H1 (cell line): ENCODE measurements at regions not wholly inside any gene's neighbourhood (a gene's known extent, or its start where the extent isn't known, plus 50 kb on each side); places are given as distances from the start of the nearest gene placed in this dataset.

Experiments used
- CTCF ChIA-PET: fragments of 300-600 bp; sonication (Branson Sonifier 250); formaldehyde crosslinking; loops from one replicate; lab custom pipeline; 2021; ENCODE audit not compliant: partially characterized antibody; lab: Charles Lee
- POLR2A ChIA-PET: fragments of 300-600 bp; sonication (Branson Sonifier 250); formaldehyde crosslinking; loops from one replicate; lab custom pipeline; 2021; ENCODE audit warnings: inconsistent platforms; ENCODE audit not compliant: partially characterized antibody; lab: Charles Lee
- DNase-seq, 2 experiments: peaks; one replicate each; pipeline versions ENCODE4 v3.0.0 to v3.0.0-alpha.2; 2010 to 2022; ENCODE audit warnings: low spot score in 2 of 2, low read depth in 1 of 2, mixed read lengths in 1 of 2
- FAIRE-seq: peaks from 2 replicates; lab custom pipeline; 2011; peaks lifted over from hg19 to GRCh38; lab: Jason Lieb, UNC
- H2AFZ ChIP-seq: 2 replicates; pipeline ENCODE4 v1.8.1; 2012; ENCODE audit warnings: low read length, inconsistent platforms
- H2AK5ac ChIP-seq: 2 replicates; pipeline ENCODE4 v1.6.1; 2013; ENCODE audit warnings: low read depth, low read length
- H2BK120ac ChIP-seq: replicated peaks from 2 replicates; pipeline ENCODE3; 2013; ENCODE audit warnings: low read depth, low read length, inconsistent platforms
- H2BK12ac ChIP-seq: 2 replicates; pipeline ENCODE4 v1.6.1; 2013; ENCODE audit warnings: low read depth, low read length
- H2BK15ac ChIP-seq: 2 replicates; pipeline ENCODE4 v1.6.1; 2013; ENCODE audit warnings: low read length
- H2BK20ac ChIP-seq: 2 replicates; pipeline ENCODE4 v1.6.1; 2013; ENCODE audit warnings: low read length
- H2BK5ac ChIP-seq: 2 replicates; pipeline ENCODE4 v1.6.1; 2013; ENCODE audit warnings: low read depth, low read length
- H3K14ac ChIP-seq: 2 replicates; pipeline ENCODE4 v1.6.1; 2013; ENCODE audit warnings: inconsistent platforms; ENCODE audit not compliant: insufficient read length
- H3K18ac ChIP-seq: 2 replicates; pipeline ENCODE4 v1.6.1; 2013; ENCODE audit warnings: low read length; ENCODE audit errors: extremely low read depth
- H3K23ac ChIP-seq: 2 replicates; pipeline ENCODE4 v1.6.1; 2013; ENCODE audit warnings: inconsistent platforms; ENCODE audit not compliant: insufficient read length
- H3K23me2 ChIP-seq: 2 replicates; pipeline ENCODE4 v1.6.1; 2013; ENCODE audit warnings: low read depth, low read length
- H3K27ac ChIP-seq: 2 replicates; pipeline ENCODE4 v1.6.1; 2011; ENCODE audit warnings: low read depth, low read length, inconsistent platforms
- H3K27me3 ChIP-seq, 4 experiments: replicated peaks in 1 of 4; 1 replicate in 1 of 4; 2 replicates in 3 of 4; pipeline versions ENCODE4 v1.6.1 to v1.8.1; 2011 to 2013; ENCODE audit warnings: low read length in 3 of 4, mild to moderate bottlenecking in 3 of 4, inconsistent platforms in 2 of 4, mixed read lengths in 2 of 4, moderate library complexity in 1 of 4; ENCODE audit not compliant: control insufficient read depth in 3 of 4, insufficient read depth in 3 of 4; ENCODE audit errors: extremely low read depth in 1 of 4
- H3K36me3 ChIP-seq, 4 experiments: 2 replicates each; pipeline versions ENCODE4 v1.6.1 to v1.8.1; 2011 to 2013; ENCODE audit warnings: mild to moderate bottlenecking in 4 of 4, low read length in 3 of 4, moderate library complexity in 2 of 4, control low read depth in 1 of 4, inconsistent platforms in 1 of 4; ENCODE audit not compliant: insufficient read depth in 4 of 4, control insufficient read depth in 2 of 4
- H3K4ac ChIP-seq: replicated peaks from 2 replicates; pipeline ENCODE3; 2013; ENCODE audit warnings: low read length, low read depth, mixed read lengths, inconsistent platforms; ENCODE audit not compliant: insufficient read length
- H3K4me1 ChIP-seq, 4 experiments: replicated peaks in 1 of 4; 1 replicate in 1 of 4; 2 replicates in 3 of 4; pipeline versions ENCODE4 v1.6.1 to v1.8.1; 2011 to 2013; ENCODE audit warnings: low read length in 3 of 4, inconsistent platforms in 2 of 4, mixed read lengths in 1 of 4; ENCODE audit not compliant: insufficient read depth in 4 of 4, control insufficient read depth in 3 of 4
- H3K4me2 ChIP-seq, 2 experiments: 2 replicates each; pipeline versions ENCODE4 v1.6.1 to v1.8.1; 2011 to 2013; ENCODE audit warnings: low read depth in 2 of 2, low read length in 2 of 2, control low read depth in 1 of 2, inconsistent platforms in 1 of 2, mild to moderate bottlenecking in 1 of 2; ENCODE audit not compliant: insufficient read depth in 1 of 2
- H3K4me3 ChIP-seq, 4 experiments: fragments of 200-600, 300-600 bp in 1 of 4; sonication (generic), shearing (Covaris generic), sonication (Bioruptor Twin) in 1 of 4; 2 replicates each; pipeline versions ENCODE4 v1.5.1 to v1.8.1; 2011 to 2016; ENCODE audit warnings: low read length in 4 of 4, low read depth in 3 of 4, control low read depth in 2 of 4, inconsistent platforms in 2 of 4, mild to moderate bottlenecking in 2 of 4, mixed read lengths in 1 of 4, moderate library complexity in 1 of 4; ENCODE audit not compliant: insufficient read depth in 2 of 4; ENCODE audit errors: extremely low read depth in 1 of 4
- H3K56ac ChIP-seq: replicated peaks from 2 replicates; pipeline ENCODE3; 2013; ENCODE audit warnings: low read depth, mild to moderate bottlenecking, mixed read lengths, low read length, inconsistent platforms; ENCODE audit not compliant: insufficient read length
- H3K79me1 ChIP-seq: 2 replicates; pipeline ENCODE4 v1.6.1; 2013; ENCODE audit warnings: low read depth, low read length, control low read depth
- H3K79me2 ChIP-seq, 2 experiments: 2 replicates each; pipeline versions ENCODE4 v1.6.1 to v1.8.1; 2012 to 2013; ENCODE audit warnings: low read length in 2 of 2, mild to moderate bottlenecking in 2 of 2, inconsistent platforms in 1 of 2; ENCODE audit not compliant: insufficient read depth in 2 of 2, control insufficient read depth in 1 of 2
- H3K9ac ChIP-seq, 4 experiments: replicated peaks in 1 of 4; 1 replicate in 1 of 4; 2 replicates in 3 of 4; pipeline versions ENCODE4 v1.6.1 to v1.8.1; 2011 to 2013; ENCODE audit warnings: low read depth in 3 of 4, low read length in 3 of 4, control low read depth in 2 of 4, mild to moderate bottlenecking in 2 of 4, moderate library complexity in 2 of 4, inconsistent platforms in 1 of 4; ENCODE audit errors: extremely low read depth in 1 of 4
- H3K9me3 ChIP-seq, 2 experiments: 2 replicates each; pipeline versions ENCODE4 v1.6.1 to v1.8.1; 2012 to 2013; ENCODE audit warnings: mild to moderate bottlenecking in 2 of 2, moderate library complexity in 2 of 2, control low read depth in 1 of 2, inconsistent platforms in 1 of 2, low read depth in 1 of 2, low read length in 1 of 2, mixed read lengths in 1 of 2; ENCODE audit not compliant: insufficient read depth in 2 of 2
- H4K20me1 ChIP-seq, 2 experiments: replicated peaks in 1 of 2; 2 replicates each; pipeline versions ENCODE3 to v1.8.1; 2011 to 2013; ENCODE audit warnings: inconsistent platforms in 2 of 2, low read length in 2 of 2, mild to moderate bottlenecking in 1 of 2; ENCODE audit not compliant: insufficient read depth in 2 of 2, control insufficient read depth in 1 of 2
- H4K5ac ChIP-seq: 2 replicates; pipeline ENCODE4 v1.6.1; 2013; ENCODE audit warnings: low read length, low read depth, mixed read lengths, inconsistent platforms; ENCODE audit not compliant: insufficient read length
- H4K8ac ChIP-seq: 2 replicates; pipeline ENCODE4 v1.8.0; 2013; ENCODE audit warnings: mild to moderate bottlenecking, moderate library complexity, low read length, inconsistent platforms; ENCODE audit not compliant: insufficient read depth; ENCODE audit errors: extremely low read depth
- H4K91ac ChIP-seq: replicated peaks from 2 replicates; pipeline ENCODE3; 2013; ENCODE audit warnings: low read length, mixed read lengths, inconsistent platforms; ENCODE audit not compliant: insufficient read length
- CHD2 ChIP-seq: IDR thresholded peaks from 2 replicates; pipeline ENCODE4 v1.6.1; 2012; ENCODE audit warnings: low read length, improper control_type of control experiment
- HDAC2 ChIP-seq, 2 experiments: fragments of 300-600 bp in 1 of 2; sonication (generic) in 1 of 2; IDR thresholded peaks; 2 replicates each; pipeline ENCODE4 v1.6.1; 2011 to 2012; ENCODE audit warnings: low read depth in 2 of 2, low read length in 2 of 2, mild to moderate bottlenecking in 2 of 2, moderate library complexity in 2 of 2, borderline replicate concordance in 1 of 2, inconsistent platforms in 1 of 2
- JUND ChIP-seq: IDR thresholded peaks from 2 replicates; pipeline ENCODE4 v1.6.1; 2011; ENCODE audit warnings: mild to moderate bottlenecking, improper control_type of control experiment, low read length
- PHF8 ChIP-seq: fragments of 200-600 bp; sonication (generic); conservative IDR thresholded peaks from 2 replicates; pipeline ENCODE4 v1.7.1; 2012; ENCODE audit warnings: low read depth, mild to moderate bottlenecking, inconsistent platforms, low read length, moderate library complexity
- POLR2A ChIP-seq, 2 experiments: IDR thresholded peaks; 1 replicate in 1 of 2; 2 replicates in 1 of 2; pipeline ENCODE4 v1.6.1; 2011; ENCODE audit warnings: low read depth in 2 of 2, low read length in 2 of 2, mild to moderate bottlenecking in 2 of 2; ENCODE audit errors: control extremely low read depth in 1 of 2
- POLR2AphosphoS5 ChIP-seq: IDR thresholded peaks from 2 replicates; pipeline ENCODE4 v1.6.1; 2011; ENCODE audit warnings: low read depth, low read length
- TEAD4 ChIP-seq: IDR thresholded peaks from 2 replicates; pipeline ENCODE4 v1.6.1; 2012; ENCODE audit warnings: low read depth, low read length, inconsistent platforms, mixed read lengths
- ZNF274 ChIP-seq: IDR thresholded peaks from 2 replicates; pipeline ENCODE4 v1.7.0; 2012; ENCODE audit warnings: low read length, borderline replicate concordance; ENCODE audit errors: extremely low read depth
- WGBS, 2 experiments: shearing (Covaris generic) in 1 of 2; methylation state at CpG; one replicate each; pipeline versions ENCODE4 v1.1.6 to v1.1.7; 2013 to 2015; ENCODE audit warnings: low lambda C conversion rate in 2 of 2, mixed read lengths in 2 of 2, inconsistent platforms in 1 of 2, low coverage in 1 of 2, missing lambda C conversion rate in 1 of 2; ENCODE audit not compliant: insufficient replicate concordance in 2 of 2, insufficient coverage in 1 of 2, insufficient read length in 1 of 2; ENCODE audit errors: extremely low coverage in 1 of 2, missing lambda C conversion rate in 1 of 2; 5-methylcytosine and 5-hydroxymethylcytosine counted together

DNA sequence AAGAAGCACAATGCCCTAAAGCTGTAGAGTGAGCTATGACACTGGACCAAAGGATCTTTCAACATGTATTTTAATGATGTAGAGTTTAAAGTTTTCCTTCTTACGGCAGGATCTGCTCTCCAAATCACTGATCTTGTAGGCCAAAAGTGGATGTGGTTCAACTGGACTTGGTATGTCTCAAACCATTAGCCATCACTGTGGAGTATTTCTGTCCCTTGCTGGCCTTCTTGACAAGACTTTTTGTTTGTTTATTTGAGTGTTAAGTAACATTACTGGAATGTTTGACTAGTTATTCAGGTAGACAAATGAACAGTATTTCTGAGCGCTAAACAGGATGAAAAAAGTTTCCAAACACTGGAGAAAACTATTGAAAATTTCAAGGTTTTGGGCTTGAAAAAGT lies 472.7 kb upstream of the CFAP20DC start:
- no peak overlapping the region for H3K23ac ChIP-seq
- no peak for TF ChIP-seq POLR2A (IDR thresholded peaks at IDR 0.05; ENCODE audit: control extremely low read depth in 1 of 2, low read depth in 2 of 2, low read length in 2 of 2)
- TF ChIP-seq TEAD4 = no peak
- no peak for TF ChIP-seq PHF8
- TF ChIP-seq POLR2AphosphoS5 = no peak
- no peak for TF ChIP-seq JUND
- TF ChIP-seq CHD2 = no peak
- no peak for TF ChIP-seq HDAC2 (IDR thresholded peaks at IDR 0.05; ENCODE audit: borderline replicate concordance in 1 of 2, low read depth in 2 of 2, low read length in 2 of 2)
- no peak for TF ChIP-seq ZNF274

More for the DNA sequence above, 472.7 kb upstream of the CFAP20DC start:
- no peak overlapping the region for H4K5ac ChIP-seq
- FAIRE-seq (no peak), DNase-seq (no peak)
- H3K18ac ChIP-seq = no peak overlapping the region
- H4K8ac ChIP-seq = no peak overlapping the region
- H2BK12ac ChIP-seq = no peak overlapping the region
- no peak overlapping the region for H3K4me3 ChIP-seq
- H2BK5ac ChIP-seq = no peak overlapping the region
- H4K20me1 ChIP-seq = no peaks in the 10 kb centered on the region
- no peak overlapping the region for H3K4ac ChIP-seq
- H3K79me2 ChIP-seq = no peaks in the 10 kb centered on the region
- H3K56ac ChIP-seq = no peak overlapping the region
- no peak overlapping the region for H2BK20ac ChIP-seq
- no peaks in the 10 kb centered on the region; the same call in 1 of the 2 replicates for H3K79me1 ChIP-seq
- H2AK5ac ChIP-seq = no peak overlapping the region
- no peak overlapping the region for H2AFZ ChIP-seq
- CTCF ChIA-PET = no interaction called here
- H3K9me3 ChIP-seq = no peaks in the 10 kb centered on the region
- H2BK120ac ChIP-seq = no peak overlapping the region
- 95% methylated on average over 2 of the region's 2 CpGs; no CpG with 5 or more reads in 1 of the 2 experiments for whole genome bisulfite sequencing, 2 experiments
- no peaks in the 10 kb centered on the region for H3K23me2 ChIP-seq
- H3K14ac ChIP-seq = no peak overlapping the region
- POLR2A ChIA-PET = no interaction called here
- H3K9ac ChIP-seq = no peak overlapping the region
- no peak overlapping the region for H3K27ac ChIP-seq
- H3K36me3 ChIP-seq = no peaks in the 10 kb centered on the region
- H3K4me2 ChIP-seq = no peak overlapping the region
- H2BK15ac ChIP-seq = no peak overlapping the region
- H4K91ac ChIP-seq = no peak overlapping the region
- H3K27me3 ChIP-seq = no peaks in the 10 kb centered on the region
- H3K4me1 ChIP-seq = no peaks in the 10 kb centered on the region
